Testis (tissue), 2 donors: ENCODE measurements at regions not wholly inside any gene's neighbourhood (a gene's known extent, or its start where the extent isn't known, plus 50 kb on each side); places are given as distances from the start of the nearest gene placed in this dataset.

ENCODE experiments used
- POLR2A ChIP-seq: fragments of 450-650 bp; IDR thresholded peaks from one replicate; pipeline ENCODE4 v1.6.1; 2017; ENCODE audit warnings: antibody characterized with exemption, mild to moderate bottlenecking, moderate library complexity
- TF ChIP-seq, protein P1 (sequence below), 3 experiments: fragments of 450-650 bp in 2 of 3; fragments of 200-600 bp in 1 of 3; sonication (generic) in 1 of 3; IDR thresholded peaks; one replicate each; pipeline ENCODE4 v1.5.1; 2016 to 2019; ENCODE audit warnings: antibody characterized with exemption in 3 of 3, mild to moderate bottlenecking in 2 of 3, moderate library complexity in 1 of 3

DNA sequence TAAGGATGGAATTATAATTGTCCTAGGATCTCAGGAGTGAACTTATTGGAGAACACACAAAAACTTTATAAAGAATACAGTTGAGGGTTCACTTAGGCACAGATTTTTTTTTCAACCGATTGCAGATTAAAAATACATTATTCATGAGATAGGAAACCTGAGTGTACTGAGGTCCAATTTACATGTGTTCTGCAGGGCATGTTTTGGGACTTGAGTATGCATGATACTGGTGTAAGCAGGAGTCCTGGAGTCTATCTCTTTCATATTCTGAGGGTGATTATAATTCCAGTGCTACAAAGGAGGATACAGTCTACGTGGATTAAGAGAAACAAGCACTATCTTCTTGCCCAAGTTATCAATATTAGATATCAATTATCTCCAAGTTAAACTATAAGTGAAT lies 139.3 kb upstream of the HSFY2 start:
- TF ChIP-seq, protein P1, sequence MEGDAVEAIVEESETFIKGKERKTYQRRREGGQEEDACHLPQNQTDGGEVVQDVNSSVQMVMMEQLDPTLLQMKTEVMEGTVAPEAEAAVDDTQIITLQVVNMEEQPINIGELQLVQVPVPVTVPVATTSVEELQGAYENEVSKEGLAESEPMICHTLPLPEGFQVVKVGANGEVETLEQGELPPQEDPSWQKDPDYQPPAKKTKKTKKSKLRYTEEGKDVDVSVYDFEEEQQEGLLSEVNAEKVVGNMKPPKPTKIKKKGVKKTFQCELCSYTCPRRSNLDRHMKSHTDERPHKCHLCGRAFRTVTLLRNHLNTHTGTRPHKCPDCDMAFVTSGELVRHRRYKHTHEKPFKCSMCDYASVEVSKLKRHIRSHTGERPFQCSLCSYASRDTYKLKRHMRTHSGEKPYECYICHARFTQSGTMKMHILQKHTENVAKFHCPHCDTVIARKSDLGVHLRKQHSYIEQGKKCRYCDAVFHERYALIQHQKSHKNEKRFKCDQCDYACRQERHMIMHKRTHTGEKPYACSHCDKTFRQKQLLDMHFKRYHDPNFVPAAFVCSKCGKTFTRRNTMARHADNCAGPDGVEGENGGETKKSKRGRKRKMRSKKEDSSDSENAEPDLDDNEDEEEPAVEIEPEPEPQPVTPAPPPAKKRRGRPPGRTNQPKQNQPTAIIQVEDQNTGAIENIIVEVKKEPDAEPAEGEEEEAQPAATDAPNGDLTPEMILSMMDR (IDR thresholded peaks at IDR 0.05) = no peak
- TF ChIP-seq POLR2A = no peak
